ENCODE measurements at regions not wholly inside any gene's neighbourhood (a gene's known extent, or its start where the extent isn't known, plus 50 kb on each side); places are given as distances from the start of the nearest gene placed in this dataset.

DNA sequence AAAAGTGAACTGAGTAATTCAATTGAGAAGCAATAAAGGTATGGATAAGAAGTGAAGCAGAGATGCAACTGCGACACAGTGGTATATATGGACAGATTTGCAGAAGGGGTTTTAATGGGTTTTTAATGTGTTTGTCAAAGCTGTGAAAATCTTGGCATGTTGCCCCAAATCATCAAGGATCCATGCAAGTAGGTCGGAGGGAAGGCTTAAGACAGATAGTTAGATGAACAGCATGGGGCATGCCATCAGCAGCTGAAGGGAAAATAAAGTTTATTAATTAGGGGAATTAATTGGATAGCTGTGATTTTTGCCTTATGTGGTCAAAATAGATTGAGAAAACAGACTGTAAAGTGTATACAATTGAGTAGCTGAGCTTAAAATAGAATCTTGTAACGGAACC lies 840.1 kb downstream of the JRKL start:
- TF ChIP-seq CTCF (IDR thresholded peaks at IDR 0.05) (no peak), POLR2A (IDR thresholded peaks at IDR 0.05) (no peak)

Data from sigmoid colon (tissue), 3 donors.